ENCODE measurements at regions not wholly inside any gene's neighbourhood (a gene's known extent, or its start where the extent isn't known, plus 50 kb on each side); places are given as distances from the start of the nearest gene placed in this dataset.
A peak's percentile ranks its signal among the peaks of the same experiment; 100 is the strongest.

DNA sequence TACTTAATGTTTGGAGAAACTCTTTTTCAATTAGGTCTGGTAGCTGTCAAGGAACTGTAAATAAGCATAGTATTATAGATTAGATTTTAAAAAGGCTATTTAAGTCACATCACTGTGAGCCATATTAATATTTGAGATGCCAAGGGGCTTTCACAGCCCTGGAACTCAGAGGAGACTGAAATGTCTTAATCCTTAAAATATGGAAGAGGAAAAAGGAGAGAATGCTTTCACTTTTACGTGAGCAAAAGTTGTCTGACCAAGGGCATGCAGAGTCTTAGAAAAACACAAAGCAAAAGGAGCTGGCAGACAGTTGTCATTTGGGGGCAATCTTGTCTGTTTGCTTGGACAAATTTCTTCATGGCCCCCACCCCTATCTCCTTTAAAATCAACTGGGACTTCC, 253.2 kb upstream of the IGFBP7 start:
- Mint-ChIP-seq H3K36me3 (ENCODE audit: unreplicated experiment) (no peaks in the 10 kb centered on the region), H3K9me3 (ENCODE audit: unreplicated experiment) (peaks cover 2% of the 10 kb centered on the region), H3K4me3 (ENCODE audit: unreplicated experiment) (no peak overlapping the region), H3K4me1 (ENCODE audit: unreplicated experiment) (peaks cover 11% of the 10 kb centered on the region), H3K27ac (ENCODE audit: unreplicated experiment) (peak overlapping the region; percentile 28), H3K27me3 (ENCODE audit: unreplicated experiment) (peaks cover 8% of the 10 kb centered on the region)
- TF ChIP-seq, protein P1, sequence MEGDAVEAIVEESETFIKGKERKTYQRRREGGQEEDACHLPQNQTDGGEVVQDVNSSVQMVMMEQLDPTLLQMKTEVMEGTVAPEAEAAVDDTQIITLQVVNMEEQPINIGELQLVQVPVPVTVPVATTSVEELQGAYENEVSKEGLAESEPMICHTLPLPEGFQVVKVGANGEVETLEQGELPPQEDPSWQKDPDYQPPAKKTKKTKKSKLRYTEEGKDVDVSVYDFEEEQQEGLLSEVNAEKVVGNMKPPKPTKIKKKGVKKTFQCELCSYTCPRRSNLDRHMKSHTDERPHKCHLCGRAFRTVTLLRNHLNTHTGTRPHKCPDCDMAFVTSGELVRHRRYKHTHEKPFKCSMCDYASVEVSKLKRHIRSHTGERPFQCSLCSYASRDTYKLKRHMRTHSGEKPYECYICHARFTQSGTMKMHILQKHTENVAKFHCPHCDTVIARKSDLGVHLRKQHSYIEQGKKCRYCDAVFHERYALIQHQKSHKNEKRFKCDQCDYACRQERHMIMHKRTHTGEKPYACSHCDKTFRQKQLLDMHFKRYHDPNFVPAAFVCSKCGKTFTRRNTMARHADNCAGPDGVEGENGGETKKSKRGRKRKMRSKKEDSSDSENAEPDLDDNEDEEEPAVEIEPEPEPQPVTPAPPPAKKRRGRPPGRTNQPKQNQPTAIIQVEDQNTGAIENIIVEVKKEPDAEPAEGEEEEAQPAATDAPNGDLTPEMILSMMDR (IDR thresholded peaks at IDR 0.05) = no peak
- no peak for DNase-seq (ENCODE audit: extremely low spot score, unreplicated experiment)

DNA sequence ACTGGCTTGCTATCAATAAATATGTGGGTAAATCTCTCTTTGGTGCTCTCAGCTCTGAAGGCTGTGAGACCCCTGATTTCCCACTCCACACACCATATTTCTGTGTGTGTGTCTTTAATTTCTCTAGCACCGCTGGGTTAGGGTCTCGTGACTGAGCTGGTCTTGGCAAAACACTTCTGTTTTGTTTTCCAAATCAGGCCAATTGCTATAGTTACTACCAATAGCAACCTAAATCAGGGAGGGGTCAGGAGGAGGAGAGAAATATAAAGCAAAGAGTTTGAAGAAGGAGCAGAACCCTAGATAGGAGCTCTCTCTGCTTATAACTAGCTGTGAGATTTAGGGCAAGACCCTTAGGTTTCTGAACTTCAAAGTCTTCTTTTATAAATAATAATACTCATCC, 250.5 kb upstream of the IGFBP7 start:
- Mint-ChIP-seq H3K36me3 (ENCODE audit: unreplicated experiment) (no peaks in the 10 kb centered on the region), H3K27ac (ENCODE audit: unreplicated experiment) (no peak overlapping the region), H3K4me3 (ENCODE audit: unreplicated experiment) (no peak overlapping the region), H3K4me1 (ENCODE audit: unreplicated experiment) (peaks cover 11% of the 10 kb centered on the region), H3K9me3 (ENCODE audit: unreplicated experiment) (peaks cover 3% of the 10 kb centered on the region), H3K27me3 (ENCODE audit: unreplicated experiment) (peaks cover 4% of the 10 kb centered on the region)
- DNase-seq (ENCODE audit: extremely low spot score, unreplicated experiment) = no peak
- TF ChIP-seq, protein P1 (IDR thresholded peaks at IDR 0.05) = no peak

DNA sequence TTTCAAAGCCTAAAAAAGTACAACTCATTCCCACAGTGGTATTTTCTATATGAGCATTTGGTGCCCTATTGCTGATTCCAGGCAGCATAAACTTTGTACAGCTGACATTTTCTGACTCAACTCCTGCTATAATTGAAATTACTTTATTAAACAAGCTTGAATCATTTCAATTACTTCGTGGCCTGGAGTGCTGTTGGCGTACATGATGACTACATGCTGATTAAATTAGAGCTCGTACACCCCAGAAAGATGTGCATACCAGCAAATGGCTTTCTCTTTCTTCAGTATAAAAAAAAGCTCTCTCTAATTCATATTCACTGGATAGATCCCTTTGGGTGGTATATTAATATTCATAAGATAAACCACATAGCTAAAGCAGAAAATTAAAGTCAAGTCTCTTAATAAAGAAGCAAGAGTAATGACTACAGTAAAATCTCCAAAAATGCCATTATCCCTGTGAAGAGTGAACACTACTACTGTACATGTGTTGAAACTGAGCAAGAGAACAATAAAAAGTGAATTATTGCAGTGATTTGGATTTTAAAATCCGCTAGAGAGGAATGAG, 245.0 kb upstream of the IGFBP7 start:
- H3K4me1 Mint-ChIP-seq (ENCODE audit: unreplicated experiment) = peaks cover 3% of the 10 kb centered on the region

DNA sequence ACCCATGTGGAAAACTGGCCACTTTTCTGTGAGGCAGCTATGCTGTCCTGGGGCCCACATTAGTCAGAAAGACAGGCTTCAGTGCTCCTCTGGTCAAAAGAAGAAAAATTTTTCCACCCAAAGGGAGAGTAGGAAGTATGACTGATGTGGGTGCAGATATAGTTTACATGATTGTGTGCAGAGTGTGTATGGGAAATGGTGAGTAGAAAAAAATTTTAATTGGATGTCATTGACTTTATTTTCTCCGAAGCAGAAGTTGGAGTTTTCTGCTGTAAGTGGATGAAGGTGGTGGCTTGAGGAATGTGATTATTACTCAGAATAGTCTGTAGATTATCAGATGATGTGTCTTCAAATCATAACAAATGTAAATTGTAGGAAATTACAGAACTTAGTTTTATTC, 241.5 kb upstream of the IGFBP7 start:
- DNase-seq (ENCODE audit: extremely low spot score, unreplicated experiment) = no peak
- Mint-ChIP-seq H3K27ac (ENCODE audit: unreplicated experiment) (no peak overlapping the region), H3K36me3 (ENCODE audit: unreplicated experiment) (no peaks in the 10 kb centered on the region), H3K9me3 (ENCODE audit: unreplicated experiment) (no peaks in the 10 kb centered on the region), H3K4me3 (ENCODE audit: unreplicated experiment) (no peak overlapping the region), H3K27me3 (ENCODE audit: unreplicated experiment) (peaks cover 5% of the 10 kb centered on the region), H3K4me1 (ENCODE audit: unreplicated experiment) (peaks cover 3% of the 10 kb centered on the region)
- TF ChIP-seq, protein P1 (IDR thresholded peaks at IDR 0.05) = no peak

More for the DNA sequence above, 245.0 kb upstream of the IGFBP7 start:
- Mint-ChIP-seq H3K4me3 (ENCODE audit: unreplicated experiment) (no peak overlapping the region), H3K27ac (ENCODE audit: unreplicated experiment) (no peak overlapping the region), H3K36me3 (ENCODE audit: unreplicated experiment) (no peaks in the 10 kb centered on the region), H3K9me3 (ENCODE audit: unreplicated experiment) (peaks cover 3% of the 10 kb centered on the region), H3K27me3 (ENCODE audit: unreplicated experiment) (peaks cover 4% of the 10 kb centered on the region)
- TF ChIP-seq, protein P1 (IDR thresholded peaks at IDR 0.05) = no peak
- DNase-seq (ENCODE audit: extremely low spot score, unreplicated experiment) = no peak

DNA sequence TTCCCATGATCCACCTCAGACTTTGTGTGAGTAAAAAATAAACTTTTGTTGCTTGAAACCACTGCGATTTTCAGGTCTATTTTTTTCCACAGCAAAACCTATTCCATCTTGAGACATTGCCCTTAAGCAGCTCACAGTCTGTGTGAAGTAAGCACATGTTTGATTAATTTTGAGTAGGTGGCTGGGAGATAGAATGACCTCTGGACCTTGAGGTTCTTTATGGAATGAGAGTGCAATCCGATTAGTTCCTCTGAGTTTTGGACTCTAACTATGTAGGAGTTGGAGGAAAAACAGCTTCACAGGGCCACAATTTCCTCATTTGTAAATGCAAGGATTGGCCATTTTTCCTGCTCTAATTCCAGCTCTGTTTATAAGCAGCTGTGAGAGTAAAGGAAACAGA, 234.1 kb upstream of the IGFBP7 start:
- H3K36me3 Mint-ChIP-seq (ENCODE audit: unreplicated experiment) = no peaks in the 10 kb centered on the region
- no peak overlapping the region for H3K27ac Mint-ChIP-seq (ENCODE audit: unreplicated experiment)
- H3K27me3 Mint-ChIP-seq (ENCODE audit: unreplicated experiment) = peaks cover 20% of the 10 kb centered on the region

More for the DNA sequence above, 234.1 kb upstream of the IGFBP7 start:
- Mint-ChIP-seq H3K9me3 (ENCODE audit: unreplicated experiment) (no peaks in the 10 kb centered on the region), H3K4me3 (ENCODE audit: unreplicated experiment) (no peak overlapping the region), H3K4me1 (ENCODE audit: unreplicated experiment) (peaks cover 3% of the 10 kb centered on the region)
- DNase-seq (ENCODE audit: extremely low spot score, unreplicated experiment) = no peak
- TF ChIP-seq, protein P1 (IDR thresholded peaks at IDR 0.05) = no peak

All from osteocyte (in vitro differentiated cells).